Stimulated activated CD4-positive, alpha-beta T cell treated with anti-CD3 and anti-CD28 coated beads, TNF-alpha, amount 100 ng/mL, for 48 hours (primary cell): ENCODE measurements at regions not wholly inside any gene's neighbourhood (a gene's known extent, or its start where the extent isn't known, plus 50 kb on each side); places are given as distances from the start of the nearest gene placed in this dataset.

ENCODE experiments used
- DNase-seq, 3 donors: peaks; one replicate each; pipeline ENCODE4 v3.0.0-alpha.2; 2020; ENCODE audit warnings: low read depth in 3 of 3

- DNase-seq: no peak
Measured at GRCh38 chr3:189455641-189456417, 175.4 kb upstream of the TP63 start.

GRCh38 chr3:189457201-189457607, 174.0 kb upstream of the TP63 start:
- no peak for DNase-seq

GRCh38 chr3:189457631-189458412, 173.4 kb upstream of the TP63 start:
- no peak for DNase-seq

- DNase-seq: no peak
Measured at GRCh38 chr3:189458528-189458927, 172.7 kb upstream of the TP63 start.

- no peak for DNase-seq
Measured at GRCh38 chr3:189459231-189459630, 172.0 kb upstream of the TP63 start.

GRCh38 chr3:189460511-189460910, 170.7 kb upstream of the TP63 start:
- DNase-seq: no peak

GRCh38 chr3:189464799-189465198, 166.4 kb upstream of the TP63 start:
- DNase-seq: no peak

- no peak for DNase-seq
Measured at GRCh38 chr3:189466004-189466403, 165.2 kb upstream of the TP63 start.

- DNase-seq: no peak
Measured at GRCh38 chr3:189467451-189467850, 163.7 kb upstream of the TP63 start.

- DNase-seq: no peak
Measured at GRCh38 chr3:189474944-189475343, 156.2 kb upstream of the TP63 start.

- DNase-seq: no peak
Measured at GRCh38 chr3:189477614-189478013, 153.6 kb upstream of the TP63 start.

- DNase-seq: no peak
Measured at GRCh38 chr3:189486556-189486955, 144.6 kb upstream of the TP63 start.

- DNase-seq: no peak
Measured at GRCh38 chr3:189488241-189488767, 142.9 kb upstream of the TP63 start.

- no peak for DNase-seq
Measured at GRCh38 chr3:189490337-189490736, 140.9 kb upstream of the TP63 start.

GRCh38 chr3:189490749-189491148, 140.4 kb upstream of the TP63 start:
- no peak for DNase-seq

GRCh38 chr3:189491831-189492230, 139.4 kb upstream of the TP63 start:
- no peak for DNase-seq

GRCh38 chr3:189493271-189493670, 137.9 kb upstream of the TP63 start:
- no peak for DNase-seq

- no peak for DNase-seq
Measured at GRCh38 chr3:189494632-189495031, 136.6 kb upstream of the TP63 start.

- no peak for DNase-seq
Measured at GRCh38 chr3:189496375-189497138, 134.6 kb upstream of the TP63 start.

GRCh38 chr3:189498995-189499704, 132.0 kb upstream of the TP63 start:
- no peak for DNase-seq

GRCh38 chr3:189500299-189500698, 130.9 kb upstream of the TP63 start:
- DNase-seq: no peak
